CD14-positive monocyte (primary cell): ENCODE measurements at regions not wholly inside any gene's neighbourhood (a gene's known extent, or its start where the extent isn't known, plus 50 kb on each side); places are given as distances from the start of the nearest gene placed in this dataset.

Source experiments
- DNase-seq, 3 donors: peaks; one replicate each; pipeline ENCODE4 v3.0.0-alpha.2; 2011 to 2022
- H2AFZ ChIP-seq: 2 replicates; pipeline ENCODE4 v1.6.0; 2012; ENCODE audit warnings: mild to moderate bottlenecking, low read depth, low read length, inconsistent platforms; ENCODE audit not compliant: insufficient read depth, poor library complexity, severe bottlenecking
- H3K27ac ChIP-seq, 2 donors: 1 replicate in 1 of 2; 2 replicates in 1 of 2; pipeline ENCODE4 v1.5.1; 2012 to 2013; ENCODE audit warnings: low read length in 2 of 2, control low read depth in 1 of 2, inconsistent platforms in 1 of 2, low read depth in 1 of 2, mild to moderate bottlenecking in 1 of 2
- H3K27me3 ChIP-seq, 2 donors: one replicate each; pipeline versions ENCODE4 v1.6.0 to v1.6.1; 2011 to 2013; ENCODE audit warnings: low read length in 2 of 2; ENCODE audit not compliant: control insufficient read depth in 2 of 2, insufficient read depth in 2 of 2
- H3K36me3 ChIP-seq, 2 donors: replicated peaks in 1 of 2; 1 replicate in 1 of 2; 2 replicates in 1 of 2; pipeline versions ENCODE4 v1.5.1 to v1.6.1; 2012 to 2013; ENCODE audit warnings: low read length in 2 of 2, control low read depth in 1 of 2, inconsistent platforms in 1 of 2, mild to moderate bottlenecking in 1 of 2; ENCODE audit not compliant: insufficient read depth in 2 of 2, control insufficient read depth in 1 of 2
- H3K4me1 ChIP-seq, 2 donors: 1 replicate in 1 of 2; 2 replicates in 1 of 2; pipeline versions ENCODE4 v1.5.1 to v1.6.1; 2012 to 2013; ENCODE audit warnings: low read length in 2 of 2, control low read depth in 1 of 2, inconsistent platforms in 1 of 2, mild to moderate bottlenecking in 1 of 2, moderate library complexity in 1 of 2; ENCODE audit not compliant: insufficient read depth in 2 of 2, control insufficient read depth in 1 of 2
- H3K4me2 ChIP-seq: replicated peaks from 2 replicates; pipeline ENCODE3; 2012; ENCODE audit warnings: low read length, moderate library complexity, mild to moderate bottlenecking; ENCODE audit not compliant: poor library complexity, severe bottlenecking; ENCODE audit errors: extremely low read depth
- H3K4me3 ChIP-seq, 3 experiments: fragments of 200-600 bp in 1 of 3; sonication (generic) in 1 of 3; replicated peaks in 1 of 3; 1 replicate in 2 of 3; 2 replicates in 1 of 3; pipeline ENCODE4 v1.5.1; 2011 to 2013; ENCODE audit warnings: low read length in 3 of 3, mild to moderate bottlenecking in 3 of 3, control low read depth in 2 of 3, low read depth in 2 of 3, inconsistent platforms in 1 of 3, moderate library complexity in 1 of 3
- H3K79me2 ChIP-seq: 2 replicates; pipeline ENCODE4 v1.6.0; 2012; ENCODE audit warnings: mild to moderate bottlenecking, control low read depth, inconsistent platforms, low read length, moderate library complexity; ENCODE audit not compliant: insufficient read depth
- H3K9ac ChIP-seq: 2 replicates; pipeline ENCODE4 v1.6.0; 2017; ENCODE audit warnings: low read length, mild to moderate bottlenecking; ENCODE audit not compliant: insufficient read depth, poor library complexity, severe bottlenecking
- H3K9me3 ChIP-seq, 2 donors: replicated peaks in 1 of 2; 1 replicate in 1 of 2; 2 replicates in 1 of 2; pipeline versions ENCODE4 v1.5.1 to v1.6.1; 2012 to 2013; ENCODE audit warnings: low read length in 2 of 2, control low read depth in 1 of 2; ENCODE audit not compliant: control insufficient read depth in 1 of 2, insufficient read depth in 1 of 2
- H4K20me1 ChIP-seq: 2 replicates; pipeline ENCODE4 v1.6.0; 2012; ENCODE audit warnings: mild to moderate bottlenecking, low read length, control low read depth, moderate library complexity; ENCODE audit not compliant: insufficient read depth
- H3K27ac Mint-ChIP-seq, 7 donors: one replicate each; pipeline ENCODE4 v1.8.0; 2020; ENCODE audit warnings: mild to moderate bottlenecking in 7 of 7, mixed read lengths in 7 of 7, moderate library complexity in 6 of 7, inconsistent platforms in 2 of 7
- H3K27me3 Mint-ChIP-seq, 3 donors: one replicate each; pipeline ENCODE4 v1.8.0; 2021 to 2022; ENCODE audit warnings: low read depth in 3 of 3, mild to moderate bottlenecking in 3 of 3, mixed read lengths in 3 of 3, moderate library complexity in 3 of 3, inconsistent platforms in 1 of 3
- H3K36me3 Mint-ChIP-seq, 2 donors: one replicate each; pipeline ENCODE4 v1.8.0; 2020; ENCODE audit warnings: mixed read lengths in 2 of 2, inconsistent platforms in 1 of 2, mild to moderate bottlenecking in 1 of 2
- H3K4me1 Mint-ChIP-seq: one replicate; pipeline ENCODE4 v1.8.0; 2020; ENCODE audit warnings: mild to moderate bottlenecking, mixed read lengths
- H3K4me3 Mint-ChIP-seq, 2 donors: one replicate each; pipeline ENCODE4 v1.8.0; 2020; ENCODE audit warnings: mild to moderate bottlenecking in 2 of 2, mixed read lengths in 2 of 2, moderate library complexity in 1 of 2
- H3K9me3 Mint-ChIP-seq, 7 donors: one replicate each; pipeline ENCODE4 v1.8.0; 2020 to 2022; ENCODE audit warnings: mixed read lengths in 7 of 7, mild to moderate bottlenecking in 6 of 7, moderate library complexity in 6 of 7, inconsistent platforms in 2 of 7
- WGBS: methylation state at CpG from one replicate; pipeline ENCODE4 v1.1.5; 2013; ENCODE audit warnings: missing lambda C conversion rate; ENCODE audit not compliant: insufficient coverage; 5-methylcytosine and 5-hydroxymethylcytosine counted together
- intact Hi-C, 2 donors: fragments of 100-400 bp; cut with micrococcal nuclease; formaldehyde crosslinking; loops; one replicate each; pipeline versions ENCODE4 v1.15.0 to v1.15.1; 2023
- TF ChIP-seq, protein P1 (sequence below): fragments of 200-600 bp; IDR thresholded peaks from one replicate; pipeline ENCODE4 v1.8.0; 2022; ENCODE audit warnings: antibody characterized with exemption, mild to moderate bottlenecking

DNA sequence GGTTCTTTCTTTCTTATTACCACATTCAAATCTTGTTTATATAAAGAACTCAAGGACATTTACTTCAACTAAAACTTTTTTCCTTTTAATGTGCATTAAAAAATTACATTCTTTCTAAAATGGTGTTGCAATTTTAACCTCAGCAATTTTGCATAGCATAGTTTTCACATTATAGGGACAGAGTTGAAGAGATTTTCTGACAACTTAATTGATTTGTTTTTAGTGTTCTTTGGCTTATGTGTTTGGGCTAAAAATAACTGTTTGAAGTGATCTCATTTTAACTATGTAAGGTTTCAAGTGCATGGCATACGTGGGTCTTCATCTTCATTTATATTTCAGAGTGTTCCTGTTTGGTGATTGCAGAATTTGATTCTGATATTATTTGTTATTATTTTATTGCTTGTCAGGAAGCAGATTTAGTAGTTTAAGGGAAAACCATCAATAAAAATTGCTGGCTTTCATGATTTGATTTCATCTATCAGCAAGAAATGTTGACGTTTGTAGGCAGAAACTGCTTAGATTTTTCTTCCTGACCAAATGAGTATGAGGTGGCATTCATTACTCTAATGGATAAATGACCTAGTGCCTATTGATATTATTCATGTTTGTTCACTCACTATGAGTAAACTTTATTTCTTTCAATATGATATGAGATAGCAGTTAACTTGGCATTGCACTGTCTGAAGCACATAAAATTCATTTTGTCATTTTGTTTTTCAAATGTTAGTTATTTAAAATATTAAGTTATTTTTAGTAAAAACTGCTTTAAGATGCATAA, 398.4 kb downstream of the NUP35 start:
- Mint-ChIP-seq H3K27me3 (peaks cover 0 to 2% (median 0%) of the 10 kb centered on the region in 3 donors), H3K9me3 (peaks cover 0 to 11% (median 6%) of the 10 kb centered on the region in 7 donors), H3K27ac (no peak overlapping the region), H3K4me3 (no peak overlapping the region), H3K36me3 (no peaks in the 10 kb centered on the region), H3K4me1 (no peaks in the 10 kb centered on the region)
- Histone ChIP-seq H3K9me3 (peaks cover 3 to 9% of the 10 kb centered on the region in 2 donors), H4K20me1 (no peaks in the 10 kb centered on the region), H3K36me3 (no peaks in the 10 kb centered on the region), H3K4me3 (no peak overlapping the region), H3K27me3 (no peaks in the 10 kb centered on the region), H3K9ac (no peak overlapping the region), H3K79me2 (no peaks in the 10 kb centered on the region), H3K4me1 (no peaks in the 10 kb centered on the region), H3K27ac (no peak overlapping the region), H2AFZ (no peak overlapping the region), H3K4me2 (no peak overlapping the region)
- intact Hi-C loops, result no loop called here
- no CpG with 5 or more reads among the region's 2 CpGs for WGBS
- TF ChIP-seq, protein P1, sequence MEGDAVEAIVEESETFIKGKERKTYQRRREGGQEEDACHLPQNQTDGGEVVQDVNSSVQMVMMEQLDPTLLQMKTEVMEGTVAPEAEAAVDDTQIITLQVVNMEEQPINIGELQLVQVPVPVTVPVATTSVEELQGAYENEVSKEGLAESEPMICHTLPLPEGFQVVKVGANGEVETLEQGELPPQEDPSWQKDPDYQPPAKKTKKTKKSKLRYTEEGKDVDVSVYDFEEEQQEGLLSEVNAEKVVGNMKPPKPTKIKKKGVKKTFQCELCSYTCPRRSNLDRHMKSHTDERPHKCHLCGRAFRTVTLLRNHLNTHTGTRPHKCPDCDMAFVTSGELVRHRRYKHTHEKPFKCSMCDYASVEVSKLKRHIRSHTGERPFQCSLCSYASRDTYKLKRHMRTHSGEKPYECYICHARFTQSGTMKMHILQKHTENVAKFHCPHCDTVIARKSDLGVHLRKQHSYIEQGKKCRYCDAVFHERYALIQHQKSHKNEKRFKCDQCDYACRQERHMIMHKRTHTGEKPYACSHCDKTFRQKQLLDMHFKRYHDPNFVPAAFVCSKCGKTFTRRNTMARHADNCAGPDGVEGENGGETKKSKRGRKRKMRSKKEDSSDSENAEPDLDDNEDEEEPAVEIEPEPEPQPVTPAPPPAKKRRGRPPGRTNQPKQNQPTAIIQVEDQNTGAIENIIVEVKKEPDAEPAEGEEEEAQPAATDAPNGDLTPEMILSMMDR, result no peak
- no peak for DNase-seq

DNA sequence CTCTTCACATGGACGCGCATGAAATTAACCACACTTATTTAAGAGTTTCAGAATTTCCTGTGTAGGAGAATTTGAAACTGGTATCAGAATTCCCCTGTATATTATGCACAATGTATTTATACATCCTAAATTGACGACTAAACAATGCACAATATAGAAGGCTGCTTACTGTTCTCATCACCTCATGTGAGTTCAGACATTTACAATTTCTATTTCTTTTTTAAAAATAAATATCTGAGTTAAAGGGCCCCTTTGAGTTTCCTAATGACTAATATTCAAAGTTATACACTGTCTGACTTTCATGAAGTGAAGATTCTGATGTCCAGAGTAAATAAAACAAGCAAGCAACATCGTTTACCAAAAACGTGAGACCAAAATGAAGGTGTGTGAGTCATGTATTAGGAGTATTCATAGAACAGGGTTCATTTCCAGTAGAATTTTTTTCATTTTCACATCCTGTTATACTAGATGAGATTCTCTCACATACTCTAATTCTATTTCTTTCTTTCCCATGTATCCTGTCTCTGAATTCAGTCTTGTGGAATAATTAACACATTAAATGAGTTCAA, 406.2 kb downstream of the NUP35 start:
- WGBS, result no CpG with 5 or more reads among the region's 5 CpGs
- Histone ChIP-seq H4K20me1 (no peaks in the 10 kb centered on the region), H3K9me3 (no peaks in the 10 kb centered on the region), H3K4me3 (no peak overlapping the region), H3K79me2 (no peaks in the 10 kb centered on the region), H2AFZ (no peak overlapping the region), H3K27me3 (no peaks in the 10 kb centered on the region), H3K36me3 (no peaks in the 10 kb centered on the region), H3K4me1 (no peaks in the 10 kb centered on the region), H3K9ac (no peak overlapping the region), H3K4me2 (no peak overlapping the region), H3K27ac (no peak overlapping the region)
- no peak overlapping the region for H3K27ac Mint-ChIP-seq
- intact Hi-C loops, result no loop called here
- no peaks in the 10 kb centered on the region for H3K4me1 Mint-ChIP-seq
- DNase-seq, result no peak
- H3K27me3 Mint-ChIP-seq, result no peaks in the 10 kb centered on the region
- H3K9me3 Mint-ChIP-seq, result peaks cover 0 to 6% (median 2%) of the 10 kb centered on the region in 7 donors
- no peak overlapping the region for H3K4me3 Mint-ChIP-seq
- TF ChIP-seq, protein P1, result no peak
- no peaks in the 10 kb centered on the region for H3K36me3 Mint-ChIP-seq
